Type B pancreatic cell (in vitro differentiated cells): ENCODE measurements at regions not wholly inside any gene's neighbourhood (a gene's known extent, or its start where the extent isn't known, plus 50 kb on each side); places are given as distances from the start of the nearest gene placed in this dataset.

Source experiments
- DNase-seq: peaks from one replicate; pipeline ENCODE4 v3.0.0; 2021; ENCODE audit warnings: mixed read lengths; ENCODE audit not compliant: unreplicated experiment; ENCODE audit errors: extremely low spot score
- H3K27ac Mint-ChIP-seq: 2 replicates; pipeline ENCODE4 v1.8.0; 2021; ENCODE audit warnings: mild to moderate bottlenecking, mixed read lengths
- H3K27me3 Mint-ChIP-seq: 2 replicates; pipeline ENCODE4 v1.8.0; 2021; ENCODE audit warnings: mixed read lengths
- H3K36me3 Mint-ChIP-seq: 2 replicates; pipeline ENCODE4 v1.8.0; 2021; ENCODE audit warnings: mixed read lengths
- H3K4me1 Mint-ChIP-seq: one replicate; pipeline ENCODE4 v1.8.0; 2021; ENCODE audit warnings: mixed read lengths; ENCODE audit not compliant: unreplicated experiment
- H3K4me3 Mint-ChIP-seq: 2 replicates; pipeline ENCODE4 v1.8.0; 2021; ENCODE audit warnings: mild to moderate bottlenecking, mixed read lengths
- H3K9me3 Mint-ChIP-seq: 2 replicates; pipeline ENCODE4 v1.8.0; 2021; ENCODE audit warnings: mixed read lengths
- TF ChIP-seq, protein P1 (sequence below): fragments of 200-600 bp; sonication (generic); conservative IDR thresholded peaks from 2 replicates; pipeline ENCODE4 v1.5.0; 2021; ENCODE audit warnings: antibody characterized with exemption, mild to moderate bottlenecking

DNA sequence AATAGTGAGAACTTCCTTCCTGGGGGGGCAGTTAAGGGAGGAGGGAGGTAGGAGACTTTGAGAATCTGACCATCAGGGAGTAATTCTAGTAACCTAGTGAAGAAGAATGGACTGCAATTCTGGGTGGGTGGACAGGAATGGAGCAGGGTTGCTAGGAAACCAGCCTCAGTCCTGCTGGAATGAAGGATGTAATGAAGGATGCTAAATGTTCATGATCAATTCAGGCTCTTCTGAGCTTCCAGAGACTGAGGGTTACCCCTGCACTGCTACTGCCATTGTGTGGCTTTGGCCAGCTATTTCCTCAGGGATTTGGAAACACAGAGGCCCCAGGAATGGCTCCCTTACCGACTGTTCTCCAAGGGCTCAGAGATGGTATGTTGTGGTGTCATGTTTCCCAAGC lies 116.4 kb downstream of the UTP18 start:
- Mint-ChIP-seq H3K27ac (no peak overlapping the region), H3K4me1 (peaks cover 4% of the 10 kb centered on the region), H3K9me3 (no peaks in the 10 kb centered on the region), H3K27me3 (peaks cover 23% of the 10 kb centered on the region), H3K4me3 (no peak overlapping the region), H3K36me3 (no peaks in the 10 kb centered on the region)
- DNase-seq, result no peak
- TF ChIP-seq, protein P1, sequence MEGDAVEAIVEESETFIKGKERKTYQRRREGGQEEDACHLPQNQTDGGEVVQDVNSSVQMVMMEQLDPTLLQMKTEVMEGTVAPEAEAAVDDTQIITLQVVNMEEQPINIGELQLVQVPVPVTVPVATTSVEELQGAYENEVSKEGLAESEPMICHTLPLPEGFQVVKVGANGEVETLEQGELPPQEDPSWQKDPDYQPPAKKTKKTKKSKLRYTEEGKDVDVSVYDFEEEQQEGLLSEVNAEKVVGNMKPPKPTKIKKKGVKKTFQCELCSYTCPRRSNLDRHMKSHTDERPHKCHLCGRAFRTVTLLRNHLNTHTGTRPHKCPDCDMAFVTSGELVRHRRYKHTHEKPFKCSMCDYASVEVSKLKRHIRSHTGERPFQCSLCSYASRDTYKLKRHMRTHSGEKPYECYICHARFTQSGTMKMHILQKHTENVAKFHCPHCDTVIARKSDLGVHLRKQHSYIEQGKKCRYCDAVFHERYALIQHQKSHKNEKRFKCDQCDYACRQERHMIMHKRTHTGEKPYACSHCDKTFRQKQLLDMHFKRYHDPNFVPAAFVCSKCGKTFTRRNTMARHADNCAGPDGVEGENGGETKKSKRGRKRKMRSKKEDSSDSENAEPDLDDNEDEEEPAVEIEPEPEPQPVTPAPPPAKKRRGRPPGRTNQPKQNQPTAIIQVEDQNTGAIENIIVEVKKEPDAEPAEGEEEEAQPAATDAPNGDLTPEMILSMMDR, result no peak

DNA sequence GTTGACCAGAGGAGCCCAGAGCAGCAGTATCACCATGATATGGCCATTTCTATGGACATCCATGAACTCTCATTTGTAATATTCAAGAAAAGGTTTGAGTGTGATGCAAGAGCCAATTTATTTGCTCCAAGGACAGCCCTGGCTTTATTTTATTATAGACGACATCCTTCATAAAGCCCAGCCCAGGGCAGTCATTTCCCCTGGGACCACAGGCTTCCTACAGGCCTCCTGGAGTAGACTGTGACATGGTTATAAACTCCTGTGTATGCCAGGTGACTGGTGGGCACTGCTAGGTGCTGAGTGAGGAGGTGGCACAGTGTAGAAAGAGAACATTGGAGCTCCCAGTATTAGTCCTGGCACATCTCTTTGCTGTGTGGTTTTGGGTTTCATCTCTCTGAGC lies 120.9 kb downstream of the UTP18 start:
- Mint-ChIP-seq H3K4me3 (no peak overlapping the region), H3K27ac (no peak overlapping the region), H3K4me1 (no peaks in the 10 kb centered on the region), H3K36me3 (no peaks in the 10 kb centered on the region), H3K27me3 (peaks cover 27% of the 10 kb centered on the region), H3K9me3 (no peaks in the 10 kb centered on the region)
- TF ChIP-seq, protein P1, result no peak
- no peak for DNase-seq

DNA sequence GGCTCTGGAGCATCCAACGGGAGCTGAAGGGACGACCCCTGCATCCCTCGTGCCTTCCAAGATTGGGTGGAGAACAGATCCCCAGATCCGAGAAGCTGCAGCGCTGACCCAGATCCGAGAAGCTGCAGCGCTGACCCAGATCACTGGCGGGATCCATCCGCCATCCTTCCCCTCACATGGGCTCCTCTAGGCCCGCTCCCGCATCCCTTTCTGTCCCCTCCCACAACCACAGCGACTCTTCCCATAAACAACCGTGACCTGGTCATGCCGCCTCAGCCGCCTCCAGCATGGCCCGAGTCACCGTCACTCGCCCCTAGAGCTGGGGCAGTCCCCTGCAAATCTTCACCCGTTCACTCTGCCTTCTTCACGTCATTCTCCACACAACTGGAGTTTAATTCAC lies 124.9 kb downstream of the UTP18 start:
- DNase-seq, result no peak
- Mint-ChIP-seq H3K4me1 (no peaks in the 10 kb centered on the region), H3K4me3 (no peak overlapping the region), H3K36me3 (no peaks in the 10 kb centered on the region), H3K27ac (no peak overlapping the region), H3K9me3 (no peaks in the 10 kb centered on the region), H3K27me3 (peaks cover 39% of the 10 kb centered on the region)
- TF ChIP-seq, protein P1, result no peak

DNA sequence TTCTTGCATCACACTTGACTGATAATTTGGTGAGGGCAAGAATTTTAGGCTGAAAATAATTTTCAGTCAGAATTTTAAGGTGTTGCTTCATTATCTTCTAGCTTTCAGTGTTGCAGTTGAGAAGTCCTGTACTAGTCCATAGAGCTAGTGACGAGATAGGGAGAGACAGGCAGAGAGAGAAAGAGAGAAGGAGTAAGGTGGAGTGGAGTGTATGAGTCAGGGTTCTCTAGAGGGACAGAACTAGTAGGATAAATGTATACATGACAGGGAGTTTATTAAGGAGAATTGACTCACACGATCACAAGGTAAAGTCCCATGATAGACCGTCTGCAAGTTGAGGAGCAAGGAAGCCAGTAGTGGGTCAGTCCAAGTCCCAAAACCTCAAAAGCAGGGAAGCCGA lies 127.2 kb downstream of the UTP18 start:
- Mint-ChIP-seq H3K36me3 (no peaks in the 10 kb centered on the region), H3K9me3 (no peaks in the 10 kb centered on the region), H3K27me3 (peaks cover 35% of the 10 kb centered on the region), H3K4me3 (no peak overlapping the region), H3K27ac (no peak overlapping the region), H3K4me1 (no peaks in the 10 kb centered on the region)
- DNase-seq, result no peak
- TF ChIP-seq, protein P1, result no peak

DNA sequence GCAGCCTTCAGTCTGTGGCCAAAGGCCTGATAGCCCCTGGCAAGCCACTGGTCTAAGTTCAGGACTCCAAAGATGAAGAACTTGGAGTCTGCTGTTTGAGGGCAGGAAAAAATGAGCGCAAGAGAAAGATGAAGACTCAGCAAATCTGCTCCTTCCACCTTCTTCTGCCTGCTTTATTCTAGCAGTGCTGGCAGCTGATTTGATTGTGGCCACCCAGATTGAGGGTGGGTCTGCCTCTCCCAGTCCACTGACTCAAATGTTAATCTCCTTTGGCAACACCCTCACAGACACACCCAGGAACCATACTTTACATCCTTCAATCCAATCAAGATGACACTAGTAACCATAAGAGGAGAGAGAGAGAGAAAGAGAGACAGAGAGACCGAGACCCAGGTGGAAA lies 127.6 kb downstream of the UTP18 start:
- DNase-seq, result no peak
- Mint-ChIP-seq H3K27me3 (peaks cover 35% of the 10 kb centered on the region), H3K27ac (no peak overlapping the region), H3K4me3 (no peak overlapping the region), H3K4me1 (no peaks in the 10 kb centered on the region), H3K9me3 (no peaks in the 10 kb centered on the region), H3K36me3 (no peaks in the 10 kb centered on the region)
- TF ChIP-seq, protein P1, result no peak

DNA sequence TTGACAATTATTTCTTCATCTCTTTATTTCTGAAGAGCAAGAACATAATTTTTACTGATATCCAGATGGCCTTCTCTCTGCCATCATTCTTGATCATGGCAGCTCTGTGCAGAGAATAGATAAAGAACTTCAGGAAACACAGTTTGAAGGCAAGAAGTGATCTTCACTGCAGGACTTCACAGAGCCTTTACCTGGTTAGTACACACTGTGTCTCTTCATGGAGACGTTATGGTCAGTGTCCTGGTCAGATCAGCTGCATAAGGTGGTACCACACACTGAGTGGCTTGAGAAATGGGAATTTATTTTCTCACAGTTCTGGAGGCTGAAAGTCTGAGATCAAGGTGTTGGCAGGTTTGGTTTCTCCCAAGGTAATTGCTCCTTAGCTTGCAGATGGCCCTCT lies 129.5 kb downstream of the UTP18 start:
- Mint-ChIP-seq H3K9me3 (no peaks in the 10 kb centered on the region), H3K4me1 (no peaks in the 10 kb centered on the region), H3K36me3 (no peaks in the 10 kb centered on the region), H3K4me3 (no peak overlapping the region), H3K27ac (no peak overlapping the region), H3K27me3 (peaks cover 42% of the 10 kb centered on the region)
- DNase-seq, result no peak
- TF ChIP-seq, protein P1, result no peak
